PFSK-1 (cell line): ENCODE measurements at regions not wholly inside any gene's neighbourhood (a gene's known extent, or its start where the extent isn't known, plus 50 kb on each side); places are given as distances from the start of the nearest gene placed in this dataset.

Experiments
- POLR2AphosphoS5 ChIP-seq: IDR thresholded peaks from 2 replicates; pipeline ENCODE4 v1.6.1; 2012; ENCODE audit warnings: low read depth, mild to moderate bottlenecking, control low read depth, low read length, moderate library complexity
- SIN3A ChIP-seq: IDR thresholded peaks from 2 replicates; pipeline ENCODE4 v1.6.1; 2012; ENCODE audit warnings: mild to moderate bottlenecking, low read length, moderate library complexity, borderline replicate concordance; ENCODE audit not compliant: insufficient read depth

GRCh38 chr9:91116211-91116610 lies 245.5 kb downstream of the AUH start:
- TF ChIP-seq SIN3A (no peak), POLR2AphosphoS5 (no peak)
